SU-DHL-6 (cell line): ENCODE measurements at regions not wholly inside any gene's neighbourhood (a gene's known extent, or its start where the extent isn't known, plus 50 kb on each side); places are given as distances from the start of the nearest gene placed in this dataset.

ENCODE experiments used
- H2AFZ ChIP-seq: fragments of 200-600 bp; sonication (generic); 2 replicates; pipeline ENCODE4 v1.6.1; 2014; ENCODE audit warnings: low read depth, mild to moderate bottlenecking, moderate library complexity, mixed read lengths, antibody characterized with exemption, low read length; ENCODE audit not compliant: severe bottlenecking
- H3F3A ChIP-seq: fragments of 200-600 bp; shearing (Covaris generic); 2 replicates; pipeline ENCODE4 v1.6.0; 2016; ENCODE audit warnings: antibody characterized with exemption, mild to moderate bottlenecking; ENCODE audit not compliant: insufficient read depth
- H3K27ac ChIP-seq: fragments of 200-600 bp; sonication (generic); 2 replicates; pipeline ENCODE4 v1.5.1; 2016; ENCODE audit warnings: low read depth, mild to moderate bottlenecking, low read length, moderate library complexity, mixed read lengths
- H3K27me3 ChIP-seq: fragments of 200-600 bp; sonication (generic), shearing (Covaris generic); 2 replicates; pipeline ENCODE4 v1.6.0; 2014; ENCODE audit warnings: mild to moderate bottlenecking, low read length
- H3K36me3 ChIP-seq: fragments of 200-600 bp; sonication (generic); 2 replicates; pipeline ENCODE4 v1.6.1; 2014; ENCODE audit warnings: mild to moderate bottlenecking, low read length, mixed read lengths
- H3K4me2 ChIP-seq: fragments of 300-600, 200-600 bp; shearing (Covaris generic), sonication (generic); 2 replicates; pipeline ENCODE4 v1.6.0; 2014; ENCODE audit warnings: low read length, low read depth, mild to moderate bottlenecking; ENCODE audit not compliant: poor library complexity, severe bottlenecking
- H3K4me3 ChIP-seq: fragments of 200-600 bp; sonication (generic); 2 replicates; pipeline ENCODE4 v1.5.1; 2014; ENCODE audit warnings: antibody characterized with exemption, low read length, mild to moderate bottlenecking, mixed read lengths; ENCODE audit not compliant: insufficient read depth, poor library complexity, severe bottlenecking
- H3K79me2 ChIP-seq: fragments of 200-600 bp; sonication (generic); 2 replicates; pipeline ENCODE4 v1.6.1; 2014; ENCODE audit warnings: mild to moderate bottlenecking, low read length, moderate library complexity; ENCODE audit not compliant: insufficient read depth
- H3K9ac ChIP-seq: fragments of 200-600 bp; sonication (generic); 2 replicates; pipeline ENCODE4 v1.7.0; 2014; ENCODE audit warnings: mild to moderate bottlenecking, low read length
- H3K9me2 ChIP-seq: fragments of 200-600 bp; sonication (generic); replicated peaks from 2 replicates; pipeline ENCODE4 v1.6.1; 2014; ENCODE audit warnings: low read length; ENCODE audit not compliant: insufficient read depth
- H3K9me3 ChIP-seq: fragments of 200-600 bp; sonication (generic); 2 replicates; pipeline ENCODE4 v1.6.1; 2014; ENCODE audit warnings: low read length, mixed read lengths; ENCODE audit not compliant: insufficient read depth
- H4K20me1 ChIP-seq: fragments of 200-600 bp; sonication (generic); 2 replicates; pipeline ENCODE4 v1.6.1; 2014; ENCODE audit warnings: low read depth, mild to moderate bottlenecking, antibody characterized with exemption, low read length, moderate library complexity, mixed read lengths
- EZH2phosphoT487 ChIP-seq: fragments of 200-600 bp; sonication (generic), shearing (Covaris generic); conservative IDR thresholded peaks from 2 replicates; pipeline ENCODE4 v1.6.1; 2018; ENCODE audit warnings: mild to moderate bottlenecking, antibody characterized with exemption, low read length, moderate library complexity, mixed read lengths
- TF ChIP-seq, protein P1 (sequence below): fragments of 200-600 bp; sonication (generic); IDR thresholded peaks from one replicate; pipeline ENCODE4 v1.5.1; 2017; ENCODE audit warnings: antibody characterized with exemption, mild to moderate bottlenecking, low read length, moderate library complexity; ENCODE audit not compliant: insufficient read depth, poor library complexity, severe bottlenecking

- H4K20me1 ChIP-seq: no peaks in the 10 kb centered on the region
- H2AFZ ChIP-seq: no peak overlapping the region
- no peaks in the 10 kb centered on the region for H3K27me3 ChIP-seq
- H3K27ac ChIP-seq: no peak overlapping the region
- H3K4me3 ChIP-seq: no peak overlapping the region
- no peaks in the 10 kb centered on the region for H3K9me3 ChIP-seq
- no peaks in the 10 kb centered on the region for H3K9me2 ChIP-seq
- H3K9ac ChIP-seq: no peak overlapping the region
- TF ChIP-seq, protein P1, sequence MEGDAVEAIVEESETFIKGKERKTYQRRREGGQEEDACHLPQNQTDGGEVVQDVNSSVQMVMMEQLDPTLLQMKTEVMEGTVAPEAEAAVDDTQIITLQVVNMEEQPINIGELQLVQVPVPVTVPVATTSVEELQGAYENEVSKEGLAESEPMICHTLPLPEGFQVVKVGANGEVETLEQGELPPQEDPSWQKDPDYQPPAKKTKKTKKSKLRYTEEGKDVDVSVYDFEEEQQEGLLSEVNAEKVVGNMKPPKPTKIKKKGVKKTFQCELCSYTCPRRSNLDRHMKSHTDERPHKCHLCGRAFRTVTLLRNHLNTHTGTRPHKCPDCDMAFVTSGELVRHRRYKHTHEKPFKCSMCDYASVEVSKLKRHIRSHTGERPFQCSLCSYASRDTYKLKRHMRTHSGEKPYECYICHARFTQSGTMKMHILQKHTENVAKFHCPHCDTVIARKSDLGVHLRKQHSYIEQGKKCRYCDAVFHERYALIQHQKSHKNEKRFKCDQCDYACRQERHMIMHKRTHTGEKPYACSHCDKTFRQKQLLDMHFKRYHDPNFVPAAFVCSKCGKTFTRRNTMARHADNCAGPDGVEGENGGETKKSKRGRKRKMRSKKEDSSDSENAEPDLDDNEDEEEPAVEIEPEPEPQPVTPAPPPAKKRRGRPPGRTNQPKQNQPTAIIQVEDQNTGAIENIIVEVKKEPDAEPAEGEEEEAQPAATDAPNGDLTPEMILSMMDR: no peak
- H3F3A ChIP-seq: no peaks in the 10 kb centered on the region
- no peaks in the 10 kb centered on the region for H3K79me2 ChIP-seq
- H3K4me2 ChIP-seq: no peak overlapping the region
- H3K36me3 ChIP-seq: no peaks in the 10 kb centered on the region
Observed at GRCh38 chr6:90891355-90891754, 304.5 kb upstream of the MAP3K7 start.

- Histone ChIP-seq H3K4me2 (no peak overlapping the region), H3K27ac (no peak overlapping the region), H3K9me2 (no peaks in the 10 kb centered on the region), H3K9ac (no peak overlapping the region), H3K79me2 (no peaks in the 10 kb centered on the region), H3F3A (no peaks in the 10 kb centered on the region), H3K36me3 (no peaks in the 10 kb centered on the region), H3K9me3 (no peaks in the 10 kb centered on the region), H3K27me3 (no peaks in the 10 kb centered on the region), H4K20me1 (no peaks in the 10 kb centered on the region), H2AFZ (no peak overlapping the region), H3K4me3 (no peak overlapping the region)
- TF ChIP-seq, protein P1: no peak
- no peak for TF ChIP-seq EZH2phosphoT487
Observed at GRCh38 chr6:90890683-90891330, 303.9 kb upstream of the MAP3K7 start.

DNA sequence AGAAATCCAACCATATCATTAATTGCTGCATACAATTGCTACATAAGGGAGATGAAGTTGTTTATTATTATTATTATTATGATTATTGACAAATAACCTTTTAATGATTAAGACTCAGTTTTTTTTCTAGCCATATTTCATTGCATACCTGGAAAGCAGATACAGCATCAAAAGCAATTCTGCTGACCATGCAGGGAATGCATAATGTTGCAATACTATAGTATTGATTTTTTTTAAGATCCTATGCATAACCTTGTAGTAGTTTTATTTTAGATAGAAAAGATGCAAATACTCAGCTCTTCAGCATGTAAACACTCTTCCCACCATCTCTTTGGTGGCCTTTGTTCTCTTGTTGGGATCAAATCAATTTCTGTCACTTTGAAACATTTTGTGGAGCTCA lies 300.9 kb upstream of the MAP3K7 start:
- Histone ChIP-seq H3K79me2 (no peaks in the 10 kb centered on the region), H3K27me3 (no peaks in the 10 kb centered on the region), H4K20me1 (no peaks in the 10 kb centered on the region), H3F3A (no peaks in the 10 kb centered on the region), H3K9me3 (no peaks in the 10 kb centered on the region), H3K4me3 (no peak overlapping the region), H2AFZ (no peak overlapping the region), H3K36me3 (no peaks in the 10 kb centered on the region), H3K9ac (no peak overlapping the region), H3K27ac (no peak overlapping the region), H3K4me2 (no peak overlapping the region), H3K9me2 (no peaks in the 10 kb centered on the region)
- TF ChIP-seq, protein P1: no peak
- TF ChIP-seq EZH2phosphoT487: no peak
